GM18873 (cell line): ENCODE measurements at regions not wholly inside any gene's neighbourhood (a gene's known extent, or its start where the extent isn't known, plus 50 kb on each side); places are given as distances from the start of the nearest gene placed in this dataset.

Experiments
- ATAC-seq: cut with Tn5 transposase; IDR thresholded peaks from one replicate; pipeline ENCODE4 v1.9.1; 2021; ENCODE audit warnings: mild to moderate bottlenecking, moderate library complexity, moderate number of reproducible peaks; ENCODE audit not compliant: unreplicated experiment, low FRiP score

DNA sequence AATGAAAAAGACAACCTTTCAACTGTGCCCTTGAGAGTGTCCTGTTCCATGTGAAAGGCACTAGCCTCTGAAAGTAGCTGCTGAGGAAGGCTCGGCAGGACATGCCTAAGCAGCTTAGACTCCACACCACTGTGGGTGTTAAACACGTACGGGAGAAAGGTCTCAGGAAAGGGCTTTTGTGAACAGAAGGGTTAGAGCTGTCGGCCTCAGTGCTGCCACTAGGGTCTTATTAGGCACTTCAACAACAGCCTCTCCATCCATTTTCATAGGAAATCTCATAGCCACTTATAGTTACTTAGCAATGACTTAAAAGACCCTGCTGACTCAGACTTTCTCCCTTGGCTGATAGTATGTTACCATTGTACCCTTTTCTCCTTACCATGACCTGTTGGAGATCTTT lies 662.8 kb downstream of the TBC1D32 start:
- ATAC-seq = no peak

DNA sequence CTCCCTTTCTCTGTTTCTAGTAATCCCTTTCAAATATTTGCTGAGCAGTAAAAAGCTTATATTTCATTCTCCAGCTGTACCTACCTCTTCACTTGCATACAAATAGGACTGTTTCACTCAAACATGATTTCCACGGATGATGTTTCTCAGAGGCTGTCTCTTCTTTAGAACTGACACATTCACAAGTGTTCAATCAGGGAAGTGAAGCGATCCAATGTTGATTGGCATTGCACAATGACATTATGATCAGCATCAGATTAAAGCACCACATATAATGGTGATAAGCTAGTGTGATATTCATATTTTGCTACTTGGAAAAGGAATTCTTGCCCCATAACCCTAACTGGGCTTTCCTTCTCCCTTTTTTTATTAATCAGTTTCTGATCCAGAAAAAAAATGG lies 681.8 kb downstream of the TBC1D32 start:
- ATAC-seq = no peak

DNA sequence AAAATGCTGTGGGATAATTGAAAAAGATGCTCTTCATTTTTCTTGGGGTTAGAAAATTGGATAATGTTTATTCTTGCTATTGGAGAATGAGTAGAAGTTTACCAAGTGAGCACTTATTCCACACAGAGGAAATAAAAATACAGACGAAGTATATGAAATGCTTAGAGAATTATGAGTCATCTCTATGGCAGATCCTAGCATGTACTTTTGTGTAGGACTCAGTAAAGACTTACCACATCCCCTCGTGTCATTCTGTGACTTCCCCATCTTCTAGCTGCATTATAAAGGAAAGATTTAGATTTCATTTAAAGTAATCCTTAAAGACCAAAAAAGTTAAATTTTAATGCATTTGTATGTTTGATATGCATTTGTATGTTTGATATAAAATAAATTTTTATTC lies 685.6 kb downstream of the TBC1D32 start:
- ATAC-seq = no peak

DNA sequence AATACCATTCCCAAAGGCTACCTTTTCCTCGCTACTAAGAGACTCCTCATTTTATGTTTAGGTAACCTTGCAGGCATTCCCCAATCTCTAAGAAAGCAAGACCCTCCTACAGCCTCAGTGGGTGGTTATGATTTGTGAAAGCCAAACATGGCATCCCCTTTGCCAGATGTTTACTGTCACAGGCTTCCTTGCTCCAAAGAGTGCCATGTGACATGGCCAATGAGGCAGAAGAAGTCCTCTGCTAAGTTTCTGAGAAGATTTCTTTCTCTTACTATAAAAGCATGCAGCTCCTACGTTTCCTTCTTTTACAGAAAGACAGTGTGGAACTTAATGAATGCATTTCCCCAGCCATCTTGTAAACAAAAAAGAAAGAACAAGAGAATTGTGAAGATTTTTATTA lies 688.2 kb downstream of the TBC1D32 start:
- no peak for ATAC-seq

DNA sequence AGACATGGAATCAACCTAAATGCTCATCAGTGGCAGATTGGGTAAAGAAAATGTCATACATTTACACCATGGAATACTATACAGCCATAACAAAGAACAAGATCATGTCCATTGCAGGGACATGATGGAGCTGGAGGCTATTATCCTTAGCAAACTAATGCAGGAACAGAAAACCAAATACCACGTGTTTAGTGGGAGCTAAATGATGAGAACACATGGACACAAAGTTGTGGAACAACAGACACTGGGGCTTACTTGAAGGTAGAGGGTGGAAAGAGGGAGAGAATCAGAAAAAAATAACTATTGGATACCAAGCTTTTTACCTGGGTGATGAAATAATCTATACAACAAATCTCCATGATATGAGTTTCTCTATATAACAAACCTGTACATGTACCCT lies 701.3 kb downstream of the TBC1D32 start:
- ATAC-seq = no peak

DNA sequence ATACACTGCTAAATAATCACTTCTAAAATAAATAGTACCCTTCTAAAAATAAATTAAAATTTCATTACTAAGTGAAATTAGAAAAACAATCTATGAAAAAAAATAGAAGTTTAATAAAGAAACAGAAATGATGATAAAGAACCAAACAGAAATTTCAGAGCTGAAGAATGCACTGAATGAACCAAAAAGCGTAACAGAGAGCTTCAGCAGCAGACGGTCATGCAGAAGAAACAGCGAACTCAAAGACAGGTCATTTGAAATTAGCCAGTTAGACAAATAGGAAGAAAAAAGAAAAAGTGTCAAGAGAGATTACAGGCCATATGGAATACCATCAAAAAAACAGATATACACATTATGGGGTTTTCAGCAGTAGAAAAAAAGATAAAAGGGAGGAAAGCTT lies 706.7 kb downstream of the TBC1D32 start:
- no peak for ATAC-seq

DNA sequence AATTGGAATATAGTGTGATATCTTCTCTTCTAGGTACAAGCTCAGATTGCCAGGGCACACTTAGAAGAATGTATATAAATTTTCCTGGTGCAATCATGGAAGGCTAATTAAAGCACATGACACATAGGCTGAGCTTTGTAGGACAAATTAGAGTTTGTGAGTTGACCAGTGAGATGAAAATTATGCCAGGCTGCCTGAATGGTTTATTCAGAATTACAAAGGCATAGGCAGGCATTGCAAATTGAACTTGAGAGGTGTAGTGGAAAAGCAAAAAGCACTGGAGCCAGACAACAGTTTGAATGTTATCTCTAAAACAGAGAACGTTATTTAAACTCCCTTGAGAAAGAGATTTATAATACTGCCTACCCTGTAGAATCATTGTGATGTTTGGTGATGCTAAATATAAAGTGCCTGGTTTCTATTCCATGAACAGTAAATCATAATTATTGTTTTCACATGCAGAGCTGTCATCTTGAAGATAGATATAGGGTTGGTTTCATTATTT lies 712.1 kb downstream of the TBC1D32 start:
- no peak for ATAC-seq

DNA sequence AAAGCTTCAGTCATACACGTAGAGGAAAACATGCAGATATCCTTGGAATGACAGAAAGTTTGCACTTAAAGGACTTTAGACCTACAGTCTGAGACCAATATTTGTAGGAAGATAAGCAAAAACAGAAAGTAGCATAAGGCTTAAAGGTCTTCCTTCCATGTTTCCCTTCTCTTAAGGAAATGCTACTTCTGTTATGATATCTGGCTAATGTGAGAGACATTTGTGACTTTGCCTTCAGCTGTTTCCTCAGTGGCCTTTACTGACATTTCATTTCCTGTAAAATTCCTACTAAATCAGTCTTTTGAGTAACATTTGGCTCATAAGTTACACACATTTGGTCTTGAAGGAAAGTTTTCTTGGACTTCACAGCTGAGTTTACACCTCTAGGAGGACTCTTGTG lies 713.4 kb downstream of the TBC1D32 start:
- ATAC-seq = no peak

DNA sequence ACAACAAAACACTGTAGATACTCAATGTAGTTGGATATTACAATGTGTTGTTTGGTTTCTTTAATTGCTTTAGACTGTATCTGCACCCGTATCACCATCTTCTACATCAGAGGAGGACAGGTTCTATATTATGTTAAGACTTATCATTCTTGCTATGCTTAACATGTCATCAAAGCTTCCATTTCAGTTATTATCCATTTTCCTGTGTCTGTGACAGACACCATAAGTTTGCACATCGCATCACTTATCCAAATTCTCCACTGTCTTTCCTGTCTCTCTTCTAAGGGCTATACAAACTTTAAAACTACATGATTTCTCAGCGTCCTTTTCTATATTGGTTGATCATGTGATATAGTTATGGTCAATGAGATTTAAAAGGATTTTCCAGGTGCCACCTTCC lies 719.0 kb downstream of the TBC1D32 start:
- no peak for ATAC-seq

DNA sequence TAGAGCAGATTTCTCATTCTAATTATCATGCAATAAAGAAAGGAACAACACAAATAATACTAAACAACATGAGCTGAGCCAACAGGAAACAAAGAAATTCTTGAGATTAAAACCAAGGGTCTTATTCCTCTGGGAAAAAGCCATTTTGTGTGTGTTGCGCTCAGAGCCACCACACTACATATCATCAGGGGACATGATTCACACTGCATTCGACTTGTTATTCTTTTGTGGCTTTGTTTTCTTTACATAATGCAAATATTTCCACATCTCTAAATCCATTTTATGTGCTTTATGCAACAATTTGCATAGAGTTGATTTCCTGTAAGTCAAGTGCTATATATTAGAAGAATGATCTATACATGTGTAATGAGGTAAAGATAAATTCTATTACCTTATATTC lies 719.6 kb downstream of the TBC1D32 start:
- no peak for ATAC-seq

DNA sequence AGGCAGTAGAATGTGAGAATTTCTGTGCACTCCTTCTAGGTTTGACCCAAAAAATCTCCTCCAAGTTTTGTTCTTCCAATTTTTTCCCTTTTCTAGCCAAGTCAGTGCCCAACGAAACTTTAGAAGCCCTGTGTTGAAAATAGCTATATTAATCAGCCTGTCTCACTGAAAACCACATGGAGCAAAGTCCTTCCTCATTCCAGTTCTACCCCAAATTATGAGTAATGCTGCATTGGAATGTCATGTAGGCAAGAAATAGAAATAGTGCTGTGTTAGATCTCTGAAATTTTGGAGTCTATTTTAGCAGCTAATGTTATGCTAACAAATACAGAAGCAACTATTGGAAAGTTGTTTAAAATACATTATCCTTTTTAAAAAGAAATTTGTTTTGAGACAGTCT lies 725.5 kb downstream of the TBC1D32 start:
- no peak for ATAC-seq

DNA sequence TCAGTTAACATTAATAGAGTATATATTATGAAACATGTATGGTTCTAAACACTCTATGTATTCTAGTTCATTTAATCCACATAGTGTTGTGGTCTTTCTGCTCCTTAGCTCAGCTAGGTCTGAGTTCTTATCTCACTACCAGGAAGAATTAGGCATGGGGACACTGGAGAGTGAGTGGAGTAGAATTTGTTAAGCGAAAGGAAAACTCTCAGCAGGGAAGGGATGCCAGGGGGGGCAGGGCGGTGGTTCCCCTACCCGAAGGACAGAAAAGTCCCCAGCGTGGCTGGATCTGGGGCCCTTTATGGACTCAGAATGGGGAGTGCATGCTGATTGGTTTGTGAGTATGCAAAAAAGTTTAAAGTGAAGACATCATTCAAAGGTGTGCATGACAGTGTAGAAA lies 727.5 kb downstream of the TBC1D32 start:
- no peak for ATAC-seq

DNA sequence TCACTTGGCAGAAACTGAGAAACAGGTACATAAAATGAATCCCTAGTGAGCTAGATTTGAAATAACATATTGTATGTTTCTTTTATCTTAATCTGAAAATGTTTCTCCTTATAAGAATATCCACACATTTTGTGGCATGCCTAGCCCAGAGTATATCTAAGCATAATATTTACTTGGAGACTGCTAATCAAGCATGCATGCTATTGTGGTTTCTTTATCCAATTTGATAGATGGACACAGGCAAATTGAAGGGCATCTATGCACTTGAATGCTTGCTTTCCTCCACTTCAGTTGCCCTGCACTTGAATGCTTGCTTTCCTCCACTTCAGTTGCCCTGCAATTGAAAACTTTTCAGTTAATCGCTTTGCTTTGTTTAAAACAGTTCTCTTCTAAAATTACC lies 729.8 kb downstream of the TBC1D32 start:
- ATAC-seq = no peak

DNA sequence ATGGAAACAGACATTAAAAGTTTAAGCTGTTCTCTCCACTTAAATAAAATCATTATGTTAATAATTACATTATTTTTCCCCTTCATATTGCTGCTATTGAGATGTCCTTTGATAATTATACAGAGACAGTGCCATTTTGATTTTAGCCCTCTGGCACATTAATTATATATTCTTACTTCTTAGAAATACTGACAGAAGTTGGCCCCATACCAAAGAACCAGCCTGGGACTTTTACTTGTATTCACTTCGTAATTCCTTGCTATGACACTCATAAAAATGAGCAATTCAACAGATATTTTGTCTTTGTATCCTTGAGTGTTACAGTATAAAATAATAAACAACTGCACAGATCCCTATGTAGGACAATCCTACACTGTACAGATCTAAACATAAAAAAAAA lies 743.7 kb downstream of the TBC1D32 start:
- no peak for ATAC-seq

DNA sequence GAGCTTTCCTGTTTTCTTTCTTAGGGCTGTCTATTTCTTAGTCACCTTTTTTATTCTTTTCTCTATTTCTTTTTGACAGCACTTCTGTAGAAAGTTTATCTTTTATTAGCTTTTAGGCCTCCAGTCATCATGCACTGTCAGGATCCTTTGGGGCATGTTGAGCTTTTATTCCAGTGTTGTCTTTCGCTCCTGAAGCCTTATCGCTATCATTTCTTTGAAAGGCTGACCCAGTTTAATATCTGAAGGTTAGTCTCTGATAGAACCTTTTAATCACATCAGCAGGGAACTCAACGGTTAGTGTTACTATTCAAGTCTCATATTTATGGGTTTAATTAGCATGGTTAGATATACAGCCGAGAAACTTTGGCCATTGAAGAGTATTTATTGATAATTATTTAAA lies 745.9 kb downstream of the TBC1D32 start:
- ATAC-seq = no peak

DNA sequence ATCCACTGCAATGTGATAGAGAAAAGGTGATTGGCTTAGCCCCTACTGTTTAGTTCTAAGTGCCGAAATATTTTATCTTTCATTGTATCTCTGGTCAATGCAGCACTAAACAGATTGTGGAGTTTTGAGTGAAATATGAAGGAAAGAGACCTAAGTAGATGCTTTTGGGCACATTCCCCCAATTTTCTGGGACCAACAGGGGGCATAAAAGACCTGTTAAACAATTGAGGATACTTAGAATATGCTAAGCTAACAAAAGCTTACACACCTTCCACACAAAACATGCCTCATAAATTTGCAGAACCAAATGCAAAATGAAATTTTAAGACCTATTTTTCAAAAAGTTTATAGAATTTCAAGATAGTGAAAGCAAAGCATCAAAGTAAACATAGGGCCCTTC lies 746.9 kb downstream of the TBC1D32 start:
- ATAC-seq = no peak

DNA sequence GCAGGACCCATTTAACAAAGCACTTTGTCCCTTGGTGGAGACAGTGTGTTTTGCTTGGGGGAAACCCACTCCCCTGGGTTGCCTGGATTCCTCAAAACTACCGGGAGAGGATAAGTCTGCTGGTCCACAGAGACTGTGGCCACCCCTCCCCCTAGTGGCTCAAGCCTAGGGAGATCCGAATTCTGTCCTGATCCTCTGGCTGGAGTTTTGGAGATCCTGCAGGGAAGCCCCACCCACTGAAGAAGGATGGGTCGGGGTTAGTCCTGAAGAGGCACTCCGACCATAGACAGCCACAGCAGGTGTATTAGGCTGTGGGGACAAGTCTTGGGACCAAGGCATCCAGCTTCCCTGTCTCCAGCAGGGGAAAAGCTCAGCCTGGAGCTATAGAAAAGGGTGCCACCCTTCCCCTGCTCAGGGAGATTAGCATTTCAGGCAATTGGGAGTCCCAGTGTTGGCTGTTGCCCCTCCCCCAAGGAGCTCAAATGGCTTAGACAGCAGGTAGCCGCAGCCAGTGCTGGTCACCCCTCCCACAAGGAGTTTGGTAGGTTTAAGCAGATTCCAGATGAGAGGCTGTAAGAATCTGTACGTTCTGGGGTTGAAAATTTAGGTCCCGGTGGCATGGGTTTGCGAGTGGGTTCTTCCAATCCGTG lies 750.0 kb downstream of the TBC1D32 start:
- ATAC-seq = no peak

DNA sequence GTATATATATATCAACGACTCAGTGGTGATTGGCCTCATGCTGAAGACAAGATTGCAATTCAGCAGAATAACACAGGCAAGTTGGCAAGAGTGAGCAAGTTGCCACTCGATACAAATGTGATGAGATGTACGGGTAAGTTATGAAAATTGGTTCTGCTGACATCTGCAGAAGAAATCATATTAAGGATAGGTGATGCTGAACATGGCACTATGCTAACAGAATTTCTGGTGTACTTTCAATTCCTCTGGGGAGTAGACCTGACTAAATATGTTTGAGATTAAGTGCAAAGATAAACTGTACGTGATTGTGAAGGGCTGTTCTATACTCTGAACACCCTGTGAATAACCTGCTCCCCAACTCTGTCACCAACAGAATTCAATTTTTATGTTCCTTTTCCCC lies 758.2 kb downstream of the TBC1D32 start:
- no peak for ATAC-seq

DNA sequence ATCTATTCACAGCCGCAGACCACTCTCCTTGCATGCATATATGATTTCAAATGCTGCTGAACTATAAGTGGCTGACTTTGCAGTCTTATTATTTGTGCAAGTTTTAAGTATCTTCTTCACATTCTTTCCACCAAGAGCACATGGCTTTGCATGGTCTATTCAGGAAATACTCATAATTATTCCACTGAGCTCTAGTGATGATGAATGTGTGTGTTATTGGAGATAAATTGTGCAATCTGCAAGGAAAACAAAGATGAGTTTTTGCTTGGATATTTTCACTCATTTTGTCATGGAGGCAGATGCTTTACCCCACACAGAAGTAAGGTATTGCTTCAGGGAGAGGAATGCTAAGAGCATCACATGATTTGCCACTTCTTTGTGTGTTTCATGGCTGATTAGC lies 764.6 kb downstream of the TBC1D32 start:
- ATAC-seq = no peak

DNA sequence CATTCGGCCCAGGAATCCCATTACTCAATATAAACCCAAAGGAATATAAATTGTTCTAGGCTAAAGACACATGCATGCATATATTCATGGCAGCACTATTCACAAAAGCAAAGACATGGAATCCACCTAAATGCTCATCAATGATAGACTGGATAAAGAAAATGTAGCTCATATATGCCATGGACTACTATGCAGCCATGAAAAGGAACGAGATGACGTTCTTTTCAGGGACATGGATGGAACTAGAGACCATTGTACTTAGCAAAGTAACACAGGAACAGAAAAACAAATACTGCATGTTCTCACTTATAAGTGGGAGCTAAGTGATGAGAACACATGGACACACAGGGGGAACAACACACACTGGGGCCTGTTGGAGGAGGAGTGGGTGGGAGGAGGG lies 769.5 kb downstream of the TBC1D32 start:
- no peak for ATAC-seq

DNA sequence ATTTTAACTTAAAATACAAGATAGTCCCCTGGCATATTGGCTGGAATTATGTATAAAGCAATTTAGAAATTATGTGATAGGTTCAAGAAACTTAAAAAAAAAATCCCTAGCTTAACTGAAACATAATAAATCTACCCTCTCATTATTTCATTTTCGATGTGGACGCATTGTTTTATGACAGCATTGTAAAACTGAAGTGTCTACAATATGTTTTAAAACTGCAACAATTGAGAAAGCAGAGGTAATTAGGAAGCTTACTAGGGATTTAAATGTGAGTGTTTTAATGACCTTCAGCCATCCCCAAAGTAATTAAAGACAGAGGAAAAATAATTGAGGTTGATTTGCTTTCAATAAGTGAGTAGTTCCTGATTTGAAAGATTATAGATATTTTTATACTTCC lies 776.0 kb downstream of the TBC1D32 start:
- ATAC-seq = no peak

DNA sequence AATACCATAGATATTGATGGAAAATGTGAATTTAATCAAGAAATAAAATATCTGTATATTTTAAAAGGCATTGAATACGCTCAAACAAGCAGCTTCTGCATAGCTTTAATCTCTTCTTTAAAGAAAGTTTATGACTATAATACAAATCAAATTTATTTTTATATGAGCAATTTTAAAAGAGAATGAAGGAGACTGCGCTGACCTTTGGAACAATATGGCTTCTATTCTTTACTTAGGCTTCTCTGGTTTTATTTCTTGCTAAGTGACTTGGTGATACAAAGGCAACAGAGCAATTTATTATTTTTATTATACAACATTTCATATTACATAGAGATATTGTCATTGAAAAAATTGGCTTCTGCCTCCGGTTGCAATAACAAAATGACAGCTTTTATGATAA lies 776.7 kb downstream of the TBC1D32 start:
- no peak for ATAC-seq

DNA sequence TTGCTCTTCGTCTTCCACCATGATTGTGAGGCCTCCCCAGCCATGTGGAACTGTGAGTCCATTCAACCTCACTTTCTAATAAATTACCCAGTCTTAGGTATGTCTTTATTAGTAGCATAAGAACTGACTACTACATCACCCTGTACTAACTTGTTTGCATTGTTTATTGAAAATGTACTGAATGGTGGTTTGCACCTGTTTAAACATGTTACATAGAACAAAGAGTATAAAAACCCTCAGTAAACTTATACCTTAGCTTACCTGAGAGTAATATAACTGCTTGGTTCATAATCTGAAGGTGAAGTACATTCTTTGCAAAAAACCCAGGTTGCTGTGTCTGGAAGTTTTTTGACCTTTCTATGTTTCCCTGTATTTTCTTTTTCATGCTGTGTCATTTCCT lies 777.8 kb downstream of the TBC1D32 start:
- ATAC-seq = no peak
